ENCODE measurements at regions not wholly inside any gene's neighbourhood (a gene's known extent, or its start where the extent isn't known, plus 50 kb on each side); places are given as distances from the start of the nearest gene placed in this dataset.

DNA sequence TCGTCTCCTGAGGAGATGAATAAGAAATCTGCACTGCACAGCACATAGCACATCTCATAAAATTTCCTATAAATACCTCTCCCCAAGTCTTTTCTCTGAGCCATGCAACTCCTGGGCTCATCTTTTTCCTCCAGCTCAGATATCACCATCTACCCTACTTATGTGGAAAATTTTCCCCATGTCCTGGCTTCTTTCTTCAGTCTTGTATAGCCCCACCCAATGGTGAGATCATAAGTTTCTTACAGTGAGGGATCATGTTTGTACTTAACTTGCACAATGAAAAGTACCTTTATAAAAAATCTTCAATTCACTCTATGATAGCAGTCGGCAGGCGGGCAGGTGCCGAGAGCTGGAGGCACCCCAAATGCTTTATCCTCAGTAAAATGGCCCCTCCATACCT, 198.6 kb upstream of the S100G start:
- DNase-seq, result no peak

- no peak for DNase-seq
Measured at GRCh38 chrX:16454926-16455325, 195.0 kb upstream of the S100G start.

DNA sequence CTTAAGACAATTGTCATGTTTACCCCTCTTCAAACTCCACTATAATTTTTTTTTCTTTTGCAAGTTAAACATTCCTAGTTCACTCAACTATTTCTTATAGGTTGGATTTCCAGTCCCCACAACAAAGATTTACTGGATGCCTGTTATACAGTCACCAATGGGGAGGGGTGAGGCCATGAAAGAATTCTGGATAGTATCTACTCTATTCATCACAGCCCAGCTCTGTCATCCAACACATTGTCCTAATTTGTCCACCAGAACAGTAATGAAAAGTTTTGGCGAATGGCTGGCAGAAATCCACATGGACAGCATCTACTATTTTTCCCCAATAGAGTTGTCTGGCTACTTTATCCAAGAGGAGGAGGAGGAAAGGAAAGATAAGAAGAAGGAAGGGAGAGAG, 192.7 kb upstream of the S100G start:
- DNase-seq, result no peak

- no peak for DNase-seq
Measured at GRCh38 chrX:16458208-16458607, 191.8 kb upstream of the S100G start.

GRCh38 chrX:16459008-16459407, 190.9 kb upstream of the S100G start:
- no peak for DNase-seq

GRCh38 chrX:16461968-16462367, 188.0 kb upstream of the S100G start:
- DNase-seq, result no peak

DNA sequence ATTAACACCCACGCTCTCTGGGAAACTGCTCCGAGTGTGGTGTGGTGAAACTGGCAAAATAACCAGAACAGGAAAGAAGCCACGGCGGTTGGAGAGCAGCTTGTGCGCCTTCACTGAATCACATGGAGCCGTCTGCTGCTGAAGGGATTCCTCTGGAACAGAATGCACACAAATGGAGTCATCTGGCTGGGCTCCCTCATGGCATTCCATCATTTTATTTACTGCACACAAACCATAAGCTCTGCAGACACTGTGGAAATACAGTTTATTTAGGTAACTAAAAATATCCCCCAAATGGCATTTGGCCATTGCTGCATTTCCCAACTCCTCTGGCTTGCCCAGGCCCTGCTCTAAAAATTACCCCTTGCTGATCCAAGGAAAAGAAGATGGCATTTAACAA, 187.0 kb upstream of the S100G start:
- DNase-seq, result no peak

- no peak for DNase-seq
Measured at GRCh38 chrX:16464369-16464768, 185.6 kb upstream of the S100G start.

DNA sequence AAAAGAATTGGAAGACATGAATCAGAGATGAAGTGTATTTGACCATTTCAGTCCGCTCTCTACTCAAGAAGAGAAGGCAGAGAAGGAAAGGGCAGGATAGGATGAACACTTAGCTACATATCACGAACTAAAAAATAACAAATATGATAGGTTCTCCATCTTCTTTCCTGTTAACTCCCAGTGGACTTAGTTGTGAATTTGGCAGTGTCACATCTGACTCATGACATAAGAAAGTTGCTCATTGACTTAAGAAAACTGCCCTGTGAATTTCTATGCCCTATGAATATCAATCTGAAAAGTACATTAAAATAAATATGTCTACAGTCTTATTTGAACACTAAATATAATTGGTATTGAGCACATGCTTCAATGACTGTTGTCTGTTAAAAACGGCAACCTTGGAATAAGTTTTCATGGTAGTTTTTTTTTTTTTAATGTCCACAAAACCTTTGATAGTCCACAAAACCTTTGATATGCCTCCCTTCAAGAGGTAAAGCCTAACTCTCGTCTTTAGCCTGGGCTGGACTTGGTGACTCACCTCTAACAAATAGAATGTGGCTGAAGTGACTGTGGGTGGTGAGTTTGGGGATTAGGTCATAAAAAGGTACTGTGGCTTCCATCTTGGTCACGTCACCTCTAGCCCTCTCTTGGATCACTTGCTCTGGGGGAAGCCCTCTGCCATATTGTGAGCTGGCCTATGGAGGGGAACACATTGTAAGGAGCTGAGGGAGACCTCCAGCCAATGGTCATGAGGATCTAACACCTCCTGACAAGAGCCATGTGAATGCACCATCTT, 184.7 kb upstream of the S100G start:
- no peak for DNase-seq

- no peak for DNase-seq
Measured at GRCh38 chrX:16466640-16467432, 183.1 kb upstream of the S100G start.

DNA sequence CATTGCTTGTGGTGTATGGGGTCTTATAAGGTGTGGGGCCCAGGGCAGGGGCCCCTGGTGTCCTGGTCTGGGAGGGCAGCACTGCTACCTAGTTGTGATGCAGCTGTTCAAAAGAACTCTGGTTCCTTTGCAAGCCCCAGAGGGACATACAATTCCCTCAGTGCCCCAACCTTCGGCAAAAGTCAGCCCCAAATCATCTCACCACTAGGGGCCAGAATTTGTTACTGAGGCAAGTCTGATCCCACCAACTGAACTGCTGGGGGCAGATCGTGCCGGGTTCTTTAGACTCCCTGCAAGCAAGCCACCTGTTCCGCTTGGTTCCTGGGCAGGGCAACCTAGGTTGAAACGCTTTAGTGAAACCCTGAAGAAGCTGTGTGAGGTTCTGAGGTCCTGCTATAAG, 180.1 kb upstream of the S100G start:
- no peak for DNase-seq

DNA sequence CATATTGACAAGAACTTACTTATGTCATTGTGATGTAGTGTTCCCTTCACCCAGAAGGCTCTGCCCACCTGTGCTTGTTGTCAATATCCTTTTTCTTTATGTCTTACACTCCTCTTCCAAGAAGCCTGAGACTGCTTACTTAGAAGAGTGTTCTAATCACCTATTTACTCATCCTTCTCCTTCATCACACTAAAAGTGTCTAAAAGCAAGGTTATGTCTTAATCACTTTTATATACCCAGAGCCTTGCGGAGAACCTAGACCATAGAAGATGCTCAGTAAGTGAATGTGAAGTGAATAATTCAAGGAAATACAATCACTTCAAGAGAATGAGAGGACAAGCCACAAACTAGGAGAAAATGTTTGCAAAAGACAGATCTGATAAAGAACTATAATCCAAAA, 177.6 kb upstream of the S100G start:
- DNase-seq, result no peak

DNA sequence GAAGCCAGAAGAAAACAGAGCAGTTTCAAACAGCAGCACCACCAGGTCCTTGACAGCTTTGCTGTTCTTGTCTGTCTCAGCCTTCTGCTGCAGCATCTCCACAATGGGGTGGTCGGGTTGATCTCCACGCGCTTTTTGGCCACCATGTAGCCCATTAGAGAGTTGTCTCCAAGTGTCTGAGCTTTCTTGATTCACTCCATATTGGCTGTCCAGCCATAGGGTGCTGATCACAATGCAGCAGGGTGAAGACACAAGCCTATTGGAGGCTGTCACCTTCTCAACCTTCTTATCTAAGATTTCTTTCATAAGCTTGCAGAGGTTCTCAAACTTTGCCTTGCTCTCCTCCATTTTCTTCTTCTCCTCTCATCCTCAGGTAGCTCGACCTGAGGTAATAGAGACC, 175.4 kb upstream of the S100G start:
- DNase-seq, result no peak

- DNase-seq, result no peak
Measured at GRCh38 chrX:16476009-16476408, 173.9 kb upstream of the S100G start.

DNA sequence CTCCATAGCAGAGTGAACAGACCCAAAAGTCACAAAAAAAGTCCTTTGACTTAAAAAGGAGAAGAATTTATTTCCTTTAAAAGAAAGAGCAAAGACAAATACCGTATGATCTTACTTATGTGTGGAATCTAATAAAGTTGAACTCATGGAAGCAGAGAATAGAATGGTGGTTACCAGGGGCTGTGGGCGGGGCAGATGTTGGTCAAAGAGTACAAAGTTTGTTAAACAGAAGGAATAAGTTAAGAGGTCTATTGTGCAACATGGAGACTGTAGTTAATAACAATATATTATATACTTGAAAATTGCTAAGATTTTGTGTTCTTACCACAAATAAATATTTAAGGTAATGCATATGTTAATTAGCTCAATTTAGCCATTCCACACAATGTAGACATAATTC, 173.3 kb upstream of the S100G start:
- DNase-seq, result no peak

GRCh38 chrX:16479206-16479869, 170.6 kb upstream of the S100G start:
- DNase-seq, result no peak

DNA sequence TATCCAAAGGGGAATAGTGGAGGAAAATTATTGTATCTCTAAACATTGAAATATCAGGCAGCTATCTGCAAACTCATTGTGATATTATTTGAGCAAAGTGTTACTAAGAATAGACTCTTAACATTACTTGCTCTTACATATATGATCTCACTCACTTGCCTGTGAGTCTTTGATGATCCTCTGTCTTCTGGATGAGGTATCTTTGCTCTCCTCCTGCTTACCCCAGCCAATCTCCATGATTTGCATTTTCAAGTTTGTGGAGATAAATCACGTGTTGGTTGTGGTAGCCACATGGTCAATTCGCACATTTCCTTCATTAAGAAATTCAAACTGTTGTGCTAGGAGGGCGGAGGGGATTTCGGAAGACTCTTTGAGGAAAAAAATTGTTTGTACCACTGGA, 169.9 kb upstream of the S100G start:
- no peak for DNase-seq

GRCh38 chrX:16484338-16484737, 165.6 kb upstream of the S100G start:
- no peak for DNase-seq

DNA sequence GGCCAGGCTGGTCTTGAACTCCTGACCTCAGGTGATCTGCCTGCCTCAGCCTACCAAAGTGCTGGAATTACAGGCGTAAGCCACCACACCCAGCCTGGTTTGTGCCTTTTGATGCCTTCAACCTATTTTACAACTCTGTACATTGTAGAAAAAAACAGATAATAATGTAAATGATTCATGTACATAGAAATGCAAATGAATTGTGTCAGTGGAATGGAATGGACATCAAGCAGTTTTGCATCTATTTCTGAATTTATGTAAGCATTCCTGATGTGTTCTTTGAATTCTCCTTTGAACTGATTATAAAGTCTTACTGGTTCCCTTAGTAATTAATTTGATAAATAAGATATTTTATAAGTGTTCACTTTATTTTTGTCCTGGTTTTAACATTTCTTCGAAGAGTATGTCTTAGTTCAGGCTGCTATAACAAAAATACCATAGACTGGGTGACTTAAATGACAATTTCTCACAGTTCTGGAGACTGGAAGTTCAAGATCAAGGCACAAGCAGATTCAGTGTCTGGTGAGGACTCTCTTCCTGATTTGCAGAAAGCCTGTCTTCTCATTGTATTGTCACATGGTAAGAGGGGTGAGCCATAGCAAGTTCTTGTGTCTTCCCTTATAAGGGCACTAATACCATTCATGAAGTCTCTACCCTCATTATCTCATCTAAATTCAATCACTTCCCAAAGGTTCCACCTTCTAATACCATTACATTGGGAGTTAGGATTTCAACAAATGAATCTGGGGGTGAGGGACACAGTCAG, 162.2 kb upstream of the S100G start:
- no peak for DNase-seq

DNA sequence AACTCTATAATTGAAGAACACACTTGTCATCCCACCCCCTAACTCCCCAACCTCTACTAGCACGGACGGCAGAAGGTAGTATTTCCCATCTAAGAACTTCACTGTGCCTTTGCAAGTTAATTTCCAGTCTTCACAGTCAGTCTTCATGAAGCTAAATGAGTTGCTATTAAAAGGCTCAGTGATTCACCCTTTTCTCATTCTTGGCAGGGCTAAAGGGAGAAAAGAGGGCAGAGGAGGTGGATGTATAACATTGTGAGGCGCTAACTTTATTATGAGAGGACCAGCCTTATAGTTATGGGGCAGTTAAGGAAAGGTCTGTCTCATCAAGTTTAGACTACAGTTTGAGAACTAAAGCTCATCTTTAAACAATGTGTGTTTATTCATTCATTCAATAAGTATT, 161.0 kb upstream of the S100G start:
- DNase-seq, result no peak

DNA sequence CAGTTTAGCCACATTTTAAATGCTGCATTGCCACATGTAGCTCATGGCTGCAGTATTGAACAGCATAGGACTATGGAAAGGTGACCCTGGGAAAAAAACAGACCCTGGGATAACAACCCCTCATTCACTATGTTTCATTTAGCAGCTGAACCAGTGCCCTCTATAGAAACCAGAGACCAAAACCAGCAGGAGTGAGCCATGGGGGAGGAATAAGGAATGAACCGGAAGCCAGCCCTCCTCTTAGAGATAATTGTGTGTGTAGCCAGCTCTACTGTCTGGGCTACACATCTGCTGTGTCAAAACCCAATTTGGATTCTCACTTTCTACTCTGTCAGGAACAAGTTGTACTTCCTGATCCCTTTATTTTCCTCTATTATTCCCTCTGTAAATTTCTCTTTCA, 158.5 kb upstream of the S100G start:
- no peak for DNase-seq

- DNase-seq, result no peak
Measured at GRCh38 chrX:16496175-16496574, 153.8 kb upstream of the S100G start.
